PC-9 (cell line): ENCODE measurements at regions not wholly inside any gene's neighbourhood (a gene's known extent, or its start where the extent isn't known, plus 50 kb on each side); places are given as distances from the start of the nearest gene placed in this dataset.

Source experiments
- BruUV-seq: library from RNA; stranded (reverse); fragments of 400-500 nt; replicated peaks from 2 replicates; lab custom pipeline; 2021; lab: Mats Ljungman, UMichigan
- CTCF ChIA-PET: fragments of 300-600 bp; sonication (Branson Sonifier 250); formaldehyde crosslinking; loops from one replicate; lab custom pipeline; 2022; ENCODE audit warnings: antibody characterized with exemption; lab: Charles Lee
- POLR2A ChIA-PET: fragments of 300-600 bp; sonication (Branson Sonifier 250); formaldehyde crosslinking; loops from one replicate; lab custom pipeline; 2022; ENCODE audit warnings: antibody characterized with exemption; ENCODE audit not compliant: unreplicated experiment; lab: Charles Lee
- DNase-seq, 2 experiments: peaks; one replicate each; pipeline versions ENCODE4 v3.0.0 to v3.0.0-alpha.2; 2015 to 2022; ENCODE audit warnings: mixed read lengths in 1 of 2
- H2AFZ ChIP-seq: fragments of 200-600 bp; sonication (generic); 2 replicates; pipeline ENCODE4 v1.8.1; 2017; ENCODE audit warnings: antibody characterized with exemption
- H3F3A ChIP-seq: fragments of 200-600 bp; sonication (generic); 2 replicates; pipeline ENCODE4 v1.8.1; 2017; ENCODE audit warnings: antibody characterized with exemption, mild to moderate bottlenecking, low read depth; ENCODE audit not compliant: insufficient read depth
- H3K27ac ChIP-seq: fragments of 200-600 bp; sonication (generic); 2 replicates; pipeline ENCODE4 v1.6.1; 2016; ENCODE audit warnings: mixed run types
- H3K27me3 ChIP-seq: fragments of 200-600 bp; sonication (generic); 2 replicates; pipeline ENCODE4 v1.6.1; 2016; ENCODE audit warnings: low read depth, mixed run types; ENCODE audit not compliant: insufficient read depth
- H3K36me3 ChIP-seq: fragments of 200-600 bp; sonication (generic); 2 replicates; pipeline ENCODE4 v1.6.1; 2016; ENCODE audit warnings: low read depth, mixed run types
- H3K4me1 ChIP-seq: fragments of 200-600 bp; sonication (generic); replicated peaks from 2 replicates; pipeline ENCODE4 v1.6.1; 2016; ENCODE audit warnings: mixed run types; ENCODE audit not compliant: insufficient read depth
- H3K4me2 ChIP-seq: fragments of 200-600 bp; sonication (generic); 2 replicates; pipeline ENCODE4 v1.6.1; 2017; ENCODE audit warnings: mixed run types
- H3K4me3 ChIP-seq: fragments of 200-600 bp; sonication (generic); 2 replicates; pipeline ENCODE4 v1.6.1; 2016; ENCODE audit warnings: mixed run types
- H3K79me2 ChIP-seq: fragments of 200-600 bp; sonication (generic); 2 replicates; pipeline ENCODE4 v1.6.1; 2017; ENCODE audit warnings: low read depth, mixed run types
- H3K9me2 ChIP-seq: fragments of 200-600 bp; sonication (generic); 2 replicates; pipeline ENCODE4 v1.8.1; 2017; ENCODE audit warnings: mild to moderate bottlenecking; ENCODE audit not compliant: insufficient read depth
- H3K9me3 ChIP-seq: fragments of 200-600 bp; sonication (generic); 2 replicates; pipeline ENCODE4 v1.8.1; 2016; ENCODE audit warnings: low read depth; ENCODE audit not compliant: insufficient read depth
- H4K20me1 ChIP-seq: fragments of 200-600 bp; sonication (generic); 2 replicates; pipeline ENCODE4 v1.8.1; 2017; ENCODE audit not compliant: insufficient read depth
- EZH2 ChIP-seq: fragments of 200-600 bp; sonication (generic); IDR thresholded peaks from 2 replicates; pipeline ENCODE4 v1.8.0; 2017; ENCODE audit warnings: antibody characterized with exemption, low read depth
- intact Hi-C: fragments of 100-400 bp; cut with micrococcal nuclease; formaldehyde crosslinking; loops from one replicate; pipeline ENCODE4 v1.10.0; 2022; ENCODE audit not compliant: unreplicated experiment
- TF ChIP-seq, protein P1 (sequence below): fragments of 200-600 bp; sonication (generic); conservative IDR thresholded peaks from 2 replicates; pipeline ENCODE4 v1.6.1; 2017; ENCODE audit warnings: mixed run types, antibody characterized with exemption, mild to moderate bottlenecking, moderate library complexity

DNA sequence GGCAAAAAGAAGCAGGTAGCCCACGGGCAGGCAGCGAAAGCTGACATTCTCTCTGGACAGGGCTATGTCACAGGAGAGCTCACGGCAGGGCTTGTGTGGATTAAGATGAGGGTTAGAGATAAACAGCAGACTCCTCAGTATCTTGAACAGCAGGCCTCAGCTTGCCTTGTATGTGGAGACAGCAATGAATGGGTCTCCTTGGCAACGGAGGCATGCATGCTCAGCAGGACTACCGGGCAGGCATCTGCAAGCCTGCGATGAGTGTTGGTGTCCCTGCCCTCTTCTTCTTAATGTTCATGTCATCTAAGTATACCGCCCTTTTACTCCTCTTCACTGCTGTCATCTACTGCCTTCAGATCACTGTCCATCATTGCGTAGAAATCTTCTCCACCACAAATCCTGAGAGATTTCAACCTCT, 81.9 kb upstream of the C1GALT1 start:
- peaks cover 14% of the 10 kb centered on the region for H3K4me1 ChIP-seq
- intact Hi-C loops, result loop anchor here (5.0 to 10.0 kb wide), 2 partner anchors 164 to 222 kb away; no protein-coding TSS in a partner anchor
- H3F3A ChIP-seq, result peaks cover 6% of the 10 kb centered on the region; the same call in 1 of the 2 replicates
- no peaks in the 10 kb centered on the region for H3K36me3 ChIP-seq
- TF ChIP-seq EZH2, result no peak
- TF ChIP-seq, protein P1, sequence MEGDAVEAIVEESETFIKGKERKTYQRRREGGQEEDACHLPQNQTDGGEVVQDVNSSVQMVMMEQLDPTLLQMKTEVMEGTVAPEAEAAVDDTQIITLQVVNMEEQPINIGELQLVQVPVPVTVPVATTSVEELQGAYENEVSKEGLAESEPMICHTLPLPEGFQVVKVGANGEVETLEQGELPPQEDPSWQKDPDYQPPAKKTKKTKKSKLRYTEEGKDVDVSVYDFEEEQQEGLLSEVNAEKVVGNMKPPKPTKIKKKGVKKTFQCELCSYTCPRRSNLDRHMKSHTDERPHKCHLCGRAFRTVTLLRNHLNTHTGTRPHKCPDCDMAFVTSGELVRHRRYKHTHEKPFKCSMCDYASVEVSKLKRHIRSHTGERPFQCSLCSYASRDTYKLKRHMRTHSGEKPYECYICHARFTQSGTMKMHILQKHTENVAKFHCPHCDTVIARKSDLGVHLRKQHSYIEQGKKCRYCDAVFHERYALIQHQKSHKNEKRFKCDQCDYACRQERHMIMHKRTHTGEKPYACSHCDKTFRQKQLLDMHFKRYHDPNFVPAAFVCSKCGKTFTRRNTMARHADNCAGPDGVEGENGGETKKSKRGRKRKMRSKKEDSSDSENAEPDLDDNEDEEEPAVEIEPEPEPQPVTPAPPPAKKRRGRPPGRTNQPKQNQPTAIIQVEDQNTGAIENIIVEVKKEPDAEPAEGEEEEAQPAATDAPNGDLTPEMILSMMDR, result no peak
- H3K79me2 ChIP-seq, result no peaks in the 10 kb centered on the region
- no peaks in the 10 kb centered on the region for H4K20me1 ChIP-seq
- no peak overlapping the region for H3K4me3 ChIP-seq
- no peaks in the 10 kb centered on the region for H3K27me3 ChIP-seq
- ChIA-PET CTCF (interaction anchor here (0.6 kb wide), 1 partner anchor 423 kb away, joined by 5 read pairs; no protein-coding TSS in a partner anchor), POLR2A (no interaction called here)
- H3K9me2 ChIP-seq, result no peaks in the 10 kb centered on the region
- no peak overlapping the region for H2AFZ ChIP-seq
- no TSS peak for BruUV-seq
- no peak overlapping the region for H3K4me2 ChIP-seq
- no peak for DNase-seq
- no peaks in the 10 kb centered on the region for H3K9me3 ChIP-seq
- H3K27ac ChIP-seq, result no peak overlapping the region

DNA sequence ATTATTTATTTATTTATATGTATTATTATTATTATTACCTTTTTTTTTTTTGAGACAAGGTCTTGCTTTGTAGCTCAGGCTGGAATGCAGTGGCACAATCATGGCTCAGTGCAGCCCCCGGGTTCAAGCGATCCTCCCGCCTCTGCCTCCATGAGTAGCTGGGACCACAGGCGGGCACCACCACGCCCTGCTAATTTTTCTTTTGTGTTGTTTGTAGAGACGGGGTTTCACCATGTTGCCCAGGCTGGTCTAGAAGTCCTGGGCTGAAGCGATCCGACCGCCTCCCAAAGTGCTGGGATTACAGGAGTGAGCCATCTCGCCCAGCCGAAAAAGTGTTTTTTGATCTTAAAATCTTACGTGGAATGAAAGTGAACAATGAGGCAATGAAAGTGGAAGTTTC, 79.4 kb upstream of the C1GALT1 start:
- TF ChIP-seq, protein P1, result no peak
- no peak for TF ChIP-seq EZH2
- intact Hi-C loops, result loop anchor here (1.0 to 10.0 kb wide), 6 partner anchors 75 to 438 kb away; partner anchors contain the start of gene C1GALT1
- peaks cover 6% of the 10 kb centered on the region; the same call in 1 of the 2 replicates for H3F3A ChIP-seq
- BruUV-seq, result no TSS peak
- H4K20me1 ChIP-seq, result no peaks in the 10 kb centered on the region
- no peak overlapping the region for H3K4me2 ChIP-seq
- no peaks in the 10 kb centered on the region for H3K79me2 ChIP-seq
- DNase-seq, result no peak
- no peaks in the 10 kb centered on the region for H3K9me2 ChIP-seq
- H2AFZ ChIP-seq, result no peak overlapping the region
- no peaks in the 10 kb centered on the region for H3K36me3 ChIP-seq
- POLR2A ChIA-PET, result interaction anchor here (0.6 kb wide), 2 partner anchors 62 to 614 kb away, joined by 7 read pairs; no protein-coding TSS in a partner anchor
- H3K4me1 ChIP-seq, result peaks cover 14% of the 10 kb centered on the region
- H3K9me3 ChIP-seq, result no peaks in the 10 kb centered on the region
- no peaks in the 10 kb centered on the region for H3K27me3 ChIP-seq
- H3K27ac ChIP-seq, result no peak overlapping the region
- H3K4me3 ChIP-seq, result no peak overlapping the region
- CTCF ChIA-PET, result interaction anchor here (0.6 to 1.6 kb wide), 12 partner anchors 17 to 1219 kb away, joined by 3 to 33 read pairs (median 7); no protein-coding TSS in a partner anchor

DNA sequence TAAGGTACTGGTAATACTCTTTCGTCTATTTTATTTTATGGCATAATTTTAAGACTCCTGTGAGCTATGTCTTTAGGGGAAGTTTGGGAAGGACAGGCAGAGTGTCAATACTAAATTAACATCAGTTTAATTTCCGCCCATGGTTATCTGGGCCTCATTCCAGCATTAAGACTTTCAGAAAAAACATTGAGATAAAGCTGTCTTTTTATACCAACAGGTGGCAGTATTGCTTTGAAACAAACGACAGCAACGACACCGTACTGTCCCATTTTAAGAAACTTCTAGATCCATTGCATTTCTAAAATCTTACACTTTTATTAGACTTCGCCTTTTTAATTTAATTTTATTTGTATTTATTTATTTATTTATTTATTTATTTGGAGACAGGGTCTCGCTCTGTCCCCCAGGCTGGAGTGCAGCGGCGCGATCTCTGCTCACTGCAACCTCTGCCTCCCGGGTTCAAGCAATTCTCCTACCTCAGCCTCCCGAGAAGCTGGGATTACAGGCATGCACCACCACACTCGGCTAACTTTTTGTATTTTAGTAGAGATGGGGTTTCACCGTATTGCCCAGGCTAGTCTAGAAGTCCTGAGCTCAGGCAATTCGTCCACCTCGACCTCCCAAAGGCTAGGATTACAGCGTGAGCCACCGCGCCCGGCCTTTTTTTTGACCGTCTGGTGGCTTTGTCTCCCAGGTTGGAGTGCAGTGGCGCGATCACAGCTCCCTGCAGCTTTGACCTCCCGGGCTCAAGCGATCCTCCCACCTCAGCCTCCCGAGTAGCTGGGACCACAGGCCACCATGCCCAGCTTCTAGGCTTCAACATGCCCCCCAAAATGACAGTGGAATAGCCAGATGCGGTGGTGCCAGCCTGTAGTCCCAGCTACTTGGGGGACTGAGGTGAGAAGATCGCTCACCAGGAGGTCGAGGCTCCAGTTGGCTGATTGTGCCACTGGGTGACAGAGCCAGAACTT, 78.7 kb upstream of the C1GALT1 start:
- H3K9me3 ChIP-seq, result no peaks in the 10 kb centered on the region
- no peaks in the 10 kb centered on the region for H3K36me3 ChIP-seq
- POLR2A ChIA-PET, result interaction anchor here (0.6 kb wide), 2 partner anchors 61 to 615 kb away, joined by 7 read pairs; no protein-coding TSS in a partner anchor
- DNase-seq, result peak in 1 of 2 experiments; percentile 43
- H3K27me3 ChIP-seq, result no peaks in the 10 kb centered on the region
- no peak overlapping the region for H3K27ac ChIP-seq
- CTCF ChIA-PET, result interaction anchor here (0.6 to 1.6 kb wide), 12 partner anchors 16 to 1219 kb away, joined by 3 to 33 read pairs (median 7); no protein-coding TSS in a partner anchor
- intact Hi-C loops, result loop anchor here (1.0 to 10.0 kb wide), 6 partner anchors 75 to 437 kb away; partner anchors contain the start of gene C1GALT1
- H3K4me3 ChIP-seq, result no peak overlapping the region
- no peaks in the 10 kb centered on the region for H4K20me1 ChIP-seq
- no peak overlapping the region for H2AFZ ChIP-seq
- TF ChIP-seq, protein P1, result peak; percentile 80
- TF ChIP-seq EZH2, result no peak
- peaks cover 14% of the 10 kb centered on the region for H3K4me1 ChIP-seq
- H3K79me2 ChIP-seq, result no peaks in the 10 kb centered on the region
- no peaks in the 10 kb centered on the region for H3K9me2 ChIP-seq
- no peak overlapping the region for H3K4me2 ChIP-seq
- H3F3A ChIP-seq, result peaks cover 6% of the 10 kb centered on the region; the same call in 1 of the 2 replicates
- no TSS peak for BruUV-seq
